NCI-H345 treated with DMSO at 0.1 percent for 48 hours (cell line): ENCODE measurements at regions not wholly inside any gene's neighbourhood (a gene's known extent, or its start where the extent isn't known, plus 50 kb on each side); places are given as distances from the start of the nearest gene placed in this dataset.
"Not testable (repeated sequence)": the region's sequence is repeated elsewhere in the genome, so short reads cannot be mapped to it uniquely, and the experiment has no call there.

Experiments
- DNase-seq: peaks from one replicate; lab custom pipeline; 2025; ENCODE audit not compliant: unreplicated experiment; lab: John Stamatoyannopoulos, UW

DNA sequence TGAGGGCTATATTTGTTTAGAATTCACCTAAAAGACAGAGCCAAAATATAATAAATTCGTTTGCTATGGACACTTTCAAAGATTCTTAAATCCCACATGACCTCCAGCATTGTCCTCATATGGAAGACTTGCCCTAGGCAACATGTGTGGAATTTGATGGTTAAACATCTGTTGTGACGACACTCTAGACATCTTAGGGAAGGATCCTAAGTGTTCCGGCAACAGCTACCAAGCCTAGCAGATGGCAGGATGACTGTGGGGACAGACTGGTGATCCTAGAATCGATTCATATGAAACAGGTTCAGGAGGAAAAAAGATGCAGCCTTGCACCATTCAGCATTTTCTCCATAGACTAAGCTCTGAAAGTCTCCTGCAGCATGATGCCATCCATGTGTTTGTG lies 77.6 kb upstream of the BACH2 start:
- no peak for DNase-seq

DNA sequence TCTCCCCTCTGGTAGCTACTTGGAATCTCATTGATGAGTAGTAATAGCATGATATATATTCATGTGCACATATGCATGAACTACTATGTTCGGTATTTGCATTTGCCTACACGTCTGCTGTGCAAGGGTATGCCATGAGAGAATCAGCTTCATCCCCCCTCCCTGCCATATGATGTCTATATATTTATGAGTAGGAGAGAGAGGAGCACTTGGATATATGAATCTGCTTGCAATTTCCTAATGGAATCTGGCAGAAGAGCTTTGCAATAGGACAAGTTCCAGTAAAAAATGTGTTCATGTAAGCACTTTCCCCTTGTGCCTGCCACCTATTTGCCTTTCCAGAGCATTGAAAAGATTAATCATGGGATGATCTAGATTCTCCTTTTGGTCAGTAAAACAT lies 76.2 kb upstream of the BACH2 start:
- no peak for DNase-seq

DNA sequence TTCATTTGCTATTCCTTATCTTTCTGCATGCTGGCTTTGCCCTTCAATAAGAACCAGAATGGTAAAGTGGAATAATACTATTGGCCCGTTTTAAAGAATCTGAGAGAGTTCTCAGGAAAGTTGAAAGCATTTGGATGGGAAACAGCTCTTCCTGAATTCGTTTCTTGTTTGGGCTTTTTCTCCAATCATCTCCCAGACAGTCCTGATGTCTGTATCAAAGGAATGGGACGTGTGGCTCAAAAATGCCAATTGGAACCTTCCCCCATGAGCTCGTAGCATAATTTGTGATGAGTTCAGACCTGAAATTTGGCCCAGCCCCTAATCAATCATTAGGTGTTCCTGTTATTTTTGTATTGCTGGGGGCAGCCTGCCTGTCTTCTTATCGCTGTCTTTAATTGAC lies 75.8 kb upstream of the BACH2 start:
- no peak for DNase-seq

DNA sequence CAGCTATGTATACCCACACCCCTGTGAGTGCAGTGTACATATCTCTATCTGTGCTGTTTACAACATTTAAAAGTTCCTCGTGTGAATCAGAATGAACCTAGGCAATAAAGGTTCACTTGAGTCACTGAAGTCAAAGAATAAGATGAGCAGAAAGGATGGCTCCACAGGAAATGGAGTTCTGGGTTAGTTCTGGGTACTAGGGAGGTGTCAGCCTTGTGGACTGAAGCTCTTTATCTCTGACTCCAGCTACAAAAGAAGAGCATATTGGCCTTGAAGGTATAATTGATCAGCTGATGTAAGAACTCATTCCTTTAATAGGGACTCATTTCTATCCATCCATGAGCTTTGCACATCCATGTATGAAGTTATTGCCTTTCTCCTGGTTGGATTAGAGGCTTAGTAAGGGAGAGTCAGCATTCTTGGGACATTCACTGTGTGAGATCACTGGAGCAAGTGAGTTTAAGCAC lies 73.9 kb upstream of the BACH2 start:
- no peak for DNase-seq

DNA sequence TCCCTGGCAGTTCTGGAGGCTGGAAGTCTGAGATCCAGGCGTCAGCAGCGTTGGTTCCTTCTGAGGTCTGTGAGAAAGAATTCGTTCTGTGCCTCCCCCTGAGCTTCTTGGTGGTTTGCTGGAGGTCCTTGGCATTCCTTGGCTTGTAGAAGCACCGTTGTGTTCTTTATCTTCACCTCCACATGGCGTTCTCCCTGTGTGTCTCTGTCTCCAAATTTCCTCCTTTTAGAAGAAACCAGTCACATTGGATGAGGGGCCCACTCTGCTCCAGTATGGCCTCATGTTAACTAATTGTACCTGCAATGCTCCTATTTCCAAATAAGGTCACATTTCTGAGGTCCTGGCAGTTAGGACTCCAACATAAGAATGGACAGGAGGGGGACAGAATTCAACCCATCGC lies 73.0 kb upstream of the BACH2 start:
- DNase-seq, result no peak

DNA sequence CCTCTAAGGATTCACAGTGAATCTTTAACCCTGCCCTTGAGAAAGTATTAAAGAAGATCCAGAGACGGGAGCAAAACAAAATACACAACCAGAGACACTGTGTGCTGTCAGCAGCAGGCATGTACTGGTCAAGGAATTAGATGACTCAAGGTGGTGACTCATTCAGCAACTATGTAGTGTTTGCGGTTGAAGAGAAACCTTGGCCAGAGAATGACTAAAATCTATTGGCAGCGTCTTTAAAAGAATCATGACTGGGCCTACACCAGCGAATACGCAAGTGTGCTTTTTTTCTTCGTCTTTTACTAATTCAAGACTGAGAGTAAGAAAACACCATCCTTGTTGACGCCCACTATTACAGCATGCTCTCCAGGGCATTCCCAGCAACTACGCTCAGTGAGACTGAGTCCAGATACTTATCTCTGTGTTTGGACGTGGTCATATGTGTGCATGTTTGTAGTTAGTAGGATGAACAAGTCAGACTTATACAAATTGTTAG lies 72.4 kb upstream of the BACH2 start:
- DNase-seq, result no peak

DNA sequence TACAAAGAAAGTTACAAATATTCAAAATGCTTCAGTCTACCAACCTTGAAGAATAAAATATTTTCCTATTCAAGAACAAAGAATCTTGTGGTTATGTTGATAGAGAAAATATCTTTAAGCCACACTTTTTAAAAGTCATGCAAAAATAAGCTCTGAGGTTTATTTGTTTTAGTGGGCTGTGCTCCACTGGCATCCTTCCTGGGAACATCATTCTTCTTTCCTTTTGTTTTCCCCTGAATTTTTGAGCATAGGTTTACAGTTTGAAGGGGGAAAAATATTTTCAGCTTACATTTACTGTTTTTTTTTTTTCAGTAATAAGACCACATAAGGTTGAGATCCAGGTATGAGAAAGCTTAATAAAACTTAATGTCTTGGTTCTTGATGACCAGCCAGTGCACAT lies 72.0 kb upstream of the BACH2 start:
- DNase-seq, result no peak

DNA sequence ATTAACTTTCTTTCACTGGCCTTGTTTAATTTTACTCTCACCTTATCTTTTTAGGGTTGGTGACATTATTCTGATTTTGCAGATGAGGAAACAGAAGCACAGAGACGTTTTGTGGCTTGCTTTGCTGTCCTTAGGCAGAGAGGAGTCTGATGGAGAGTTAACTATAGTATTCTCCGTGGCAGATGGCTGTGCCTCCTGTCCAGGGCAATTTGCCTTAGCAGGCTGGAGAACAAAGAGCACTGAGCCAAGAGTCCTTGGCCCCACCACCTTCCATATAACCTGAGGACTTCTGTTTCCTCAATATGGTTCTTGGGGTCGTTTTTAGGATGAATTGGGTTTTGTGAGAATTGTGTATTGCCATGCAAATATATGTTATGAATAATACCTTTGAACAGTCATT lies 71.4 kb upstream of the BACH2 start:
- no peak for DNase-seq

DNA sequence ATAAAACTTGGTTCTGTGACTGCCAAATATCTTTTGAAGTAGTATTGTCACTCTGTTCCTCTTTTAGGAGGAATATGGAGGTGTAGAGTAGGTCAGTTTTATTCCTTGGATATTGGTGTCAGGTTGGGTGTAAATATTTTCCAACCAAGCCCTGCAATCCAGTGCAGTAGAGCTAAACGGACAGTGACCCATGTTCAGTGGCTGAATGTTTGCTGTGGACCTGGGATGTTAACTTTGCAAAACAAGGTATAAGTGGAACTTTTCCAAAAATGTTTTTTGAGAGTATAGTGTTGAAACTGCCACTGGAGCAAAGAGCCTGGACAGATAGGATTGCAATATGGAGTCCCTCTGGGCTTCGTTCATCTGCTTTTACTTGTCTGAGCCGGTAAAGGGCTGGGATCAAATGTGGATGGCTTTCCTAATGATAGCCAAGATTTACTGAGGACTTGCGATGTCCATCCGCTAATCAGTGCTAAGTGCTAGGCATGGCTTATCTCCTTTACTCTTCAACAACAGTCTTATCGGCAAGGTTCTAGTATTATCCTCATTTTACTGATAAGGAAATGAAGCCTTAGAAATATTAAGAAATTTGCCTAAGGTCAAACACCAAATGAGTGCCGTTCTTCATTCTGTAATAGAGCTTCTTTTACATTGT lies 69.0 kb upstream of the BACH2 start:
- DNase-seq, result no peak

DNA sequence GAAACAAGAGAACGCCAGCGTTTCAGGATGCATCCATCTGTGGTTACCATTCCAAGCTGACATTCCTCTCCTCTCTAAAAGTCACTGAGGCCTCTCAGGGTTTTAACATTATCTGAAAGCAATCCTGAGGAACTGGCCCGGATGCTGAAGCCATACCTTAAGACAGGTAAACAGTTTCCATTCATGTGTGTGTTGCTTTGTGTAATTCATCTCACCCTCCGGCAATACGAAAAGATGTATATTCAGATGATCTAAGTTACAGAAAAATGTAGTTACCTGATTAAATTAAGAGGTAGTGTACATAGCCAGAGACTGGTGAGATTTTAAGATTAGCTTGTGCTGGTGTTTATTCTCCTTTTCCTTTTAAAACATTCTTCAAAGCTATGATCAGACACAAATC lies 68.4 kb upstream of the BACH2 start:
- DNase-seq, result no peak

DNA sequence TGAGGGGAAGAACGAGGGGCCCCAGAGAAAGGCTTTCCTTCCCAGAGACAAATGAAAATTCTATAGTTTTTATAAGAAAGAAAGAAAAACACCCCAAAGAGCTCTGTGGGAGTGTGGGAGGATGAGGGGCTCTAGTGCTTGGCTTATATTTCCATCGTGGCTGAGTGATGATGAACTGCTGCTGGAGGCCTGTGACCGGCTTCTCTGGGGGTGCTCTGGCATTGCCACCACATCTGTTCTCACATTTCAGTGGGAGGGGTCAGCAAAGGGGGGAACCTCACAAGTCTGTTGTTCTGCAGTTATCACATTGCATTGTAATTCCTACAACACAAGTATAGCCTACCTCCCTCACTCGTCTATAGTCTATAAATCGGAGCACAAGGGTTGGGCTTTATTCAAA lies 67.6 kb upstream of the BACH2 start:
- DNase-seq, result no peak

DNA sequence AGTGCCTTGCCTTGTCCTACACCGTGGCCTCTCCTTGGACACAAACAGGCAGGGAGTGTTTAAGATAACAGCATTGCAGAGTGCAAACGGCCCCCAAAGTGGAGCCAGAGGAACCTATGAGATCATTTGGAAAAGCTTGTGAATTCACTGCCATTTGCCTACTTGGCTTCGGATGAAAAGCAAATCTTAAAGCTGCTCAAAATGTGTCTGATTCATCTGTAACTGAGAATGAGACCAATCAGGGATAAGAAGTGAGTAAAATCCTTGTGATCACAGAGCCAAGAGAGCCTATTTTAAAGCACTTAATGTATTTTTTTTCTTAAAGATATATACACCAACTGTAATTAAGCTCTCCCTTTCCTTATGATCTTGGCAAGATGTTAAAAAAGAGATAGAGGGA lies 65.7 kb upstream of the BACH2 start:
- DNase-seq, result no peak

DNA sequence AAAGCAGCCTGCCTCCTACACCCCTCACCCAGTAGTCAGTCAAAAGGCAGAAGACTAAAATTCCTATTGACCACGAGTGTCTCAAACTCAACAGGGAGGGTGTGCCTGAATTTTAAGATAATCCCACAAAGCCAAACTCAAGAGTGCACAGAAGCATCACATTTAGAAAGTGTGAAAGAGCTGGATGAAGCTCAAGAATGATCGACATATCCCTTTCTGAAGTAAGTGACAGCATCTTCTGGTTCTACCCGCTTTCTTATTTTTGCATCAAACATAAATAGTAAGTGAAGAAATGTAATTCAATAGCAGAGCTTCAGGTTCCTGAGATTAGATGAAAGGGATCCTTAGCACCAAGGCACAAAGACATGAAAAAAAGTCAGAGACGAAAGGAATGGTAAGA lies 64.5 kb upstream of the BACH2 start:
- no peak for DNase-seq

DNA sequence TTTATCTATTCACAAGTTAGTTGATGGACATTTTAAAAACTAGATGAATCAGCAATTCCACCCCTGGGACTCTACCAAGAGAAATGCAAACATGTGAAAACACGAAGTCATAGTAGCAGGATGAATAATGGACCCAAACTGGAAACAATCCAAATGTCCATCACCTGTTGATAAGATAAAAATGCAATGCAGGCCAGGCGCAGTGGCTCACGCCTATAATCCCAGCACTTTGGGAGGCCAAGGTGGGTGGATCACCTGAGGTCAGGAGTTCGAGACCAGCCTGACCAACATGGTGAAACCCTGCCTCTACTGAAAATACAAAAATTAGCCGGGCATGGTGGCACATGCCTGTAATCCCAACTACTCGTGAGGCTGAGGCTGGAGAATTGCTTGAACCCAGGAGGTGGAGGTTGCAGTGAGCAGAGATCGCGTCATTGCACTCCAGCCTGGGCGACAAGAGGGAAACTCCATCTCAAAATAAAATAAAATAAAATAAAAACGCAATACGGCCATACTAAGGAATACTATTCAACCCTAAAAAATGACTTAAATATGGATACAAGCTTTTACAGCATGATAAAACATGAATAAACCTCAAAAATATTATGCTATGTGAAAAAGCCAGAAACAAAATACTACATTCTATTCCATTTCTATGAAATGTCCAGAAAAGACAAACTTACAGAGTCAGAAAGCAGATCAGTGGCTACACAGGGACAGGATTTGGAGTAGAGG lies 61.6 kb upstream of the BACH2 start:
- DNase-seq, result not testable (repeated sequence)

DNA sequence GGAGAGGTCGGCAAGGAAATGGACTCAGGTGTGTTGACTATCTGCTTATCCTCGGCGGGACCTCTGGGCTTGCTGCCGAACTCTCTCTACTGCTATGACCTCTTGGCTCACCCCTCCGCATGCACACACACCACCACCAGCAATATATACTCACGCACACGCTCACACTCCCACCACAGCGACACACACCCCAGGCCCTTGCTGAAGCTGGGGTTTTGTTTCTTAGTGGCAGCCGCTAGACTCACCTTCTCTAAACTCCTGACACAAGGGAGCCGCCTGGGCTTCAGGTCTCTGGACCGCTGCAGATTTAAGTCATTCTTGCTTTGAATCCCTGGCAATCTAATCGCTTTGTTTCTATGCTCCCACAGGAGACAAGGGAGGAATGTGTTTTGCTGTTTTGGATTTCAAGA lies 59.4 kb upstream of the BACH2 start:
- DNase-seq, result no peak

DNA sequence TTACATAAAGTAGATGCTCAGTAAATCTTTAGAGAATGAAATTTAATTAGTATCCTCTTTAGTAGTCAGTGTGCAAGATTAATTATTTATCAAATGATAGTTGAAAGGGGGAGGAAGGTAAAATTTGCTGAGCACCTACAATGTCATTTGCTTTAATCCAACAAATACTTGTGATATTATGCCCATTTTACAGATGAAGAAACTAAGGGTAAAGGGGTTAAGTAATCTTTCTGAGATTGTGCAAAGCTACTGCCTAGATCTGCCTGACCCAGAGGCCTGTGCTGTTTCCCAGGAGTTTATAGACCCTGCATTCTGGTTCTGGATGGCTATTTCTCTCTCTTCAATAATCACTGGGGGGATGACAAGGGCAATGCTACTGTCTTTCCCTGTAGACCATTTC lies 58.3 kb upstream of the BACH2 start:
- no peak for DNase-seq

DNA sequence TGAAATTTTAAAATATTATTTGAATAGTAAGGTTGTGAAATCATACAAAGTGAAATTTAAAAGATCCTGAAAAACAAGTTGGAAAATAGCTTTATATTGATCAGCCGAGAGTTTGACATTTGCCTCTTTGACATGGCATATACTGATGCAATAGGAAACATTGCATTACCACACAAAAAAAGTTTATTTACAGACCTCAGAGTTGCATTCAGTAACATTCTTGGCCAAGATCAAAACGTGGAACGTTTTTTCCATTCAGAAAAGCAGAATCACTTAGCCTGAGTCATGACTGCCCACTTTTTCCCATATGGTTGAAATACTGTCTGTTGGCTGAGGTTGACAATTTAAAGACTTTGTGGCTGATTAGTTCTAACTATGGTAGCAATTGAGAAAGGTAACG lies 55.1 kb upstream of the BACH2 start:
- no peak for DNase-seq

DNA sequence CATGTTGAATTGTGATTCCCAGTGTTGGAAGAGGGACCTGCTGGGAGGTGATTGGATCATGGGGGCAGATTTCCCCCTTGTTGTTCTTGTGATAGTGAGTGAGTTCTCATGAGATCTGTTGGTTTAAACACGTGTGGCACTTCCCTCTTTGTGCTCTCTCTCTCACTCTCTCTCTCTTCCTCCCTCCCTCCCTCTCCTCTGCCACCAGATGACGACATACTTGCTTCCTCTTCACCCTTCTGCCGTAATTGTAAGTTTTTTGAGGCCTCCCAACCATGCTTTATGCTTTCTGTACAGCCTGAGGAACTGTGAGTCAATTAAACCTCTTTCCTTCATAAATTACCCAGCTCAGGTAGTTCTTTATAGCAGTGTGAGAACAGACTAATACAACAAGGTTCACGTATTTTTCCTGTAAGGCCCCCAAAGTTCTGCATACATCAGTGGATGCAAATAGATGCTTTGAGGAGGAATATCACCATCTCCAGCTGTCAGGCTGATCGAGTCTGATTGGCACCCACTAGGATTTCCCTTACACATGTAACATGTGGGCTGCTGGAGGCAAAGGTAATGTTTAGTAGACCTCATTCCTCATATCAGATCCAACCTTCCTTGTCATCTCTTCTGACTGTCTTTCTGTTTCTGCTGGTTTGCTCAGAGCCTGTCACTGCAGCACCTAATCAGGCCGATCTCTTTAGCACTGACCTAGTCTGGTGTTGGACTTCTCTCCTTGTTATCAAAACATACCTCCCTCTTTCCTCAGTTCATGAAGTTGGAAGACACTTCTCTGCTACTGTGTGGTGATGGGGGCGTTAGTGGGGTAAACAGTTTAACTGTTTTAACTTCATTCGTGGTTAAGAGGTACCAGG lies 54.3 kb upstream of the BACH2 start:
- no peak for DNase-seq

DNA sequence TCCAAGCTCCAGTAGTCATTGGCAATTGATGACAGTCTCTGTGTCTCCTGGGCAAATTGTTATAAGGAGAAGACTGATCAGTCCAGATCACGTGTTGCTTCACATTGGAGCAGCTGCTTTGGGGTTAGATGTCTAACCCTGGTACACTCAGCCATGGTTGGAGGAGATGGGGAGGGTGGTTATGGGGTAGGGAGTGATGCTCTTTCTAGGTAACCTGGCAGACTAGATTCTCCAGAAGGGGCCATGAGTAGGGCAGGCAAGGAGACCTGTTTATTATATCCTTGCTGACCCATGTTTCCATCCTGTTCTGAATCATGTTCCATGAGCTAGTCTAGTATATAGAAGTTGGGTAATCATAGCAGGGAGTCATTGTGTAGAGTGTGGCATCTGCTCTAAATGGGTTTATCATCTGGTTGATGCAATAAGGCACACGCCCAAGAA lies 50.8 kb upstream of the BACH2 start:
- DNase-seq, result no peak

DNA sequence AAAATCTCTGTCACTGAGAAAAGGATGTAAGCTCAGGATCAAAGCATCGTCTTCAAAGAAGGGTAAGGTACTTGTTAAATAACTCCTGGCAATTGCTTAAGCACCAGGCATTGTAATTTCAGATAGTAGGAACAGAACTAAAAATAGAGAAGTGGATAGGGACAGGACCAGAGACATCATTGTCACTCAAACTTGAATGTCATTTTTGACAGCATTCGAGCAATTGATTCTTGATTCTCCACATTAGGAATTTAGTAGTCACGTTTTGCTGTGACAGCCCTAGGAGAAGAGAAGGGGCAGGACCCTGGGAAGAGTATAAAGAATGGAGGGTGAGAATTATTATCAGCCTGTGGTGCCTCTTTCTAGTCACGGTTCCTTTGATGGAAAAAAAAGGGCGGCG lies 50.1 kb upstream of the BACH2 start:
- no peak for DNase-seq
